ENCODE measurements at regions not wholly inside any gene's neighbourhood (a gene's known extent, or its start where the extent isn't known, plus 50 kb on each side); places are given as distances from the start of the nearest gene placed in this dataset.

- no peak for DNase-seq
Measured at GRCh38 chr3:65109966-65110500, 422.2 kb upstream of the ADAMTS9 start.

- DNase-seq: no peak
Measured at GRCh38 chr3:65107174-65107573, 419.4 kb upstream of the ADAMTS9 start.

GRCh38 chr3:65101450-65101849, 413.6 kb upstream of the ADAMTS9 start:
- no peak for DNase-seq

DNA sequence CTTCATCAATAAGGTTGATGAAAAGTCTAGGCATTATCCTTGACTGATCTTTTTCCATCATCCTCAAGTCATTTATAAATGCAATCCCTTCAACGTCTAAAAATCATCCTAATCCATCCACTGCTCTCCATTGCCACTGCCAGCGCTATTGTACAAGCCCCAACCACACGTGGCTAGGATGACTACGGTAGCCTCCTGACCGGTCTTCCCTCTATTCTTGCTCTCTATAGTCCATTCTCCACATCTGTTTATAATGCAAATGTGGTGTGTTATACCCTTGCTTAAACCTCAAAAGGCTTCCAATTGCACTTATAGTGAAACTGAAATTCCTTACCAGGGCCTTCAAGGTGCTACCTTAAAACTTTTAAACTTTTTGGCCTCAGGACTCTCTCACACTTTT, 410.6 kb upstream of the ADAMTS9 start:
- no peak for DNase-seq

- DNase-seq: no peak
Measured at GRCh38 chr3:65096110-65096745, 408.4 kb upstream of the ADAMTS9 start.

GRCh38 chr3:65094723-65095122, 406.9 kb upstream of the ADAMTS9 start:
- no peak for DNase-seq

DNA sequence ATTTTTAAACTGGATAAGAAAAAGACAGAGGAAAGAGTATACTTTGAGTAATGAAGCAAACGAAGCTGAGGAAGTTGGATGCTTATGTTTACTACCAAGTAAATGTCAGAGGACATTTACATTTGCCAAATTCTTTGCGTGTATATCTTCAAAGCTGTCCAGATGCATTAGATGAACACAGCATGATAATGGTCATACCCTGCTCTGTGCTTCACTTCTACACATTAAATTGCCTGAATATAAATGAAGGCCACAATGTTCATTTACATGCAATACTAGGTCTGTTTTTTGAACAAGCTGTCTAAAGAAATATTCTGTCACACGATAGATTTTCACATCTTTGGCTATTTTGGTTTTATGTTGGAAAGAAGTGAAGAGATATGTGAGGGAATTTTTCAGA, 405.8 kb upstream of the ADAMTS9 start:
- DNase-seq: no peak

DNA sequence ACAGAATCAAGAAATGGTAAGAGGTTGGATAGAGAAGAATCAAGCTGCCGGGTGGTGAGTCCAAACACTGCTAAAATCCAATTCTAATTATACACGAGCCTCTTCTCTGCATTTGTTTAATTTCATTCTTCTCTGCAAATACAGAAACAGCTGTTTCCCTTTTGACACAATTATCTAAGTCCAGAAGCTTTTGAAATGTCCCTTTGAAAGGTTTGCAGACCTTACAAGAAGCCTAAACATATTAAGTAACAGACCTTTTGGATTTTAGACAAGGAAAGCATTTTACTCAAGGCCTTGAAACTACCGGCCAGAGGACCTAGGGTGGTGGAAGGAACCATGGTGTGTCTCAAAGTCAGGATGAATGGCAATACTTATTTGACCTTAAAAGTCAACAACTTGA, 403.8 kb upstream of the ADAMTS9 start:
- no peak for DNase-seq

GRCh38 chr3:65083240-65083639, 395.4 kb upstream of the ADAMTS9 start:
- DNase-seq: no peak

DNA sequence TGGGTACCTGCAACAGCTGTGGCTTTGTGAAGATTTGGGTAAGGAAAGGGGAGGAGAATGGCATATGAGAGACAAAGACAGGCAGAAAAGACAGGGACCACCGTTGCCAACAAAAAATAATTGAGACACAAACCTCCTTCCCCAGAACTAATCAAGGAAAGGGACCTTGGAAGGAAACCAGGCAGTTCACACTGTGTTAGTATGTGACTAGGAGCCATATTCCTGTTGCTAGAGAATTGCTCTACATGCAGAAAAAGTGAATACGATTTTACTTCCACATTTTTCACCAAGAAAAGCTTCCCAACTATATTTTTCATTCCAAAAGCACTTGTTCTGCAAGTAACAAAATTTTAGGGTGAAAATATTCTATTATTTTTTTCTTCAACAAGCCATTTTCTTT, 393.7 kb upstream of the ADAMTS9 start:
- no peak for DNase-seq

DNA sequence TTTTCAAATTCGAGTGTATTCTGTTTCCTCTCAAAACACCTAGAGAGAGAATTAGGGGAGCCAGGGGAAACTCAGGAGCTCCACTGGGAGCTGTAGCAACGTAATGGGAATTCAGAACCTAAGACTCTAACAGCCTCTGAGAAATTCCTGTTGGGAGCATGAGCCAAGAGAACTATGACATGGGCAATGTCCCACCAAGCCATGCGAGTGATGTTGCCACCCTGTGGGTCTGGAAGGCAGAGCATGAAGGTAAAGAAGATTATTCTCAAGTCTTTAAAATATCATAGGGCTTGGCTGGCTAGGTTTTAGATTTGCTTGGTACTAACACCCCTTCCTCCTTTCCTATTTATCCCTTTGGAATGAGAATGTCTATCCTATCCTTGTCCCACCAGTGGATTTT, 392.6 kb upstream of the ADAMTS9 start:
- DNase-seq: no peak

GRCh38 chr3:65079560-65079959, 391.8 kb upstream of the ADAMTS9 start:
- no peak for DNase-seq

DNA sequence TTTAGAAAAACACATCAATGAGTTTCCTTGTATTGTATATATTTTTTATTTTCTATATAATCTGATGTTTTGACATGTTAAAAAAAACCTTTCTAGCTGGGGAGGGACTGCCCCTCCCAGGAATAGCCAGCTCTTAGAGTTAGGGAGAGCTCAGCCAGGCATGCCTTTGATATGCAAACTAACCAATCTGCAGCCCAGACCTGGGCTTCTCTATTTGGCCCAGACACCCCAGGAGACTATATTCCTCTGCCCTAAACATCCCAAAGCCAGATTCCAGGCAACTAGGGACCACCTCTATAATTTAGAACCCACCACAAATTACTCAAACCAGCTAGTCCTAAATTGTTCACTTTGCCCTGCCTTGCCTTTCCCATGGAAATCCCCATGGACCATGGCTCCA, 390.9 kb upstream of the ADAMTS9 start:
- no peak for DNase-seq

- no peak for DNase-seq
Measured at GRCh38 chr3:65077124-65077523, 389.3 kb upstream of the ADAMTS9 start.

- DNase-seq: no peak
Measured at GRCh38 chr3:65070968-65071367, 383.2 kb upstream of the ADAMTS9 start.

DNA sequence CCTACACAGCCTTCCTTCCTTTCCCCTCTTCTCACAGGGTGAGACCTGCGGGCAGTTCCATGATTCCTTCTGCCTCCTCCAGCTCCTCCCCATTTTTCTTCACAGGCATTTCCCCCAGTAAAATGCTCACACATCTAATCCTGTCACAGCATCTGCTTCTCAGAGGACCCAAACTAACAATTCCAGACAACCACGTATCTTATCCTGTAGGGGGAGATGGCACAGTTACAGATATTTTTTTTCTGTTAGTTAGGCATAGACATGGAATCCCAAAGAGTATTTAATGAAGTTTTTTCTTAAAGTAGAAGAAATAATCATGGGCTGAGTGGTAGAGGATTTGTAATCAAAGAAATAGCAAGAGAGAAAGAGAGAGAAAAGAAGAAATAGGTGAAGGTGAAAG, 373.1 kb upstream of the ADAMTS9 start:
- DNase-seq: no peak

- DNase-seq: no peak
Measured at GRCh38 chr3:65052101-65052500, 364.3 kb upstream of the ADAMTS9 start.

DNA sequence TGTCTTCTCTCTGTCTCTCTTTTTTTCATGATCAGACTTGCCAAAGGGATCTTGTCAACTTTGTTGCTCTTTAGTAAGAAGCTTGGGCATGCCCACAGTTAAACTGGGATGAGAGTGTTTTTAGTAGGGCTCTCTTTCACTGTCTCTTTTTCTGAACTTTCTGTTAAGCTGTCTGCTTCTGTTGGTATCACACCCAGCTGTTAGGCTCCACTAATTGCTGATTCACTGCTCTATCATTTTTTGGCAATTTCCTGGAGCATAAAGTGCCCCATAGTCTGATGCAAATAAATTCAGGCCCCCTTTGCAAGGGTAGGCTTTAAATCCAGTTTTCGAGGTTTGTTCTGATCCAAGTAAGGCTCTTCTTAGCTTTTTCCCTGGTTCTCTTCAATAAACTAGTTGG, 360.4 kb upstream of the ADAMTS9 start:
- DNase-seq: no peak

DNA sequence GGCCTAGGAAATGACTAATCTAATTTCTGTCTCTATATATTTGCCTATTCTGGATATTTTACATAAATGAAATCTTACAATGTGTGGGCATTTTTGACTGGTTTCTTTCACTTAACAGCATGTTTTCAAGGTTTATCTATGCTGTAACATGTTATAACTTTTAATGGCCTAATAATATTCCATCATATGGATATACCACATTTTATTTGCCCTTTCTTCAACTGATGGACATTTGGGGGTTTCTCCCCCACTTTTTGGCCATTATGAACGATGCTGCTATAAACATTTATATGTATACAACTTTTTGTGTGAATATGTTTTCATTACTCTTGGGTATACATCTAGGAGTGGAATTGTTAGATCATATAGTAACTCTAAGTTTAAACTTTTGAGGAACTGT, 357.3 kb upstream of the ADAMTS9 start:
- no peak for DNase-seq

- DNase-seq: no peak
Measured at GRCh38 chr3:65044401-65044800, 356.6 kb upstream of the ADAMTS9 start.

- DNase-seq: no peak
Measured at GRCh38 chr3:65042675-65043074, 354.9 kb upstream of the ADAMTS9 start.

GRCh38 chr3:65039754-65040210, 352.0 kb upstream of the ADAMTS9 start:
- no peak for DNase-seq

DNA sequence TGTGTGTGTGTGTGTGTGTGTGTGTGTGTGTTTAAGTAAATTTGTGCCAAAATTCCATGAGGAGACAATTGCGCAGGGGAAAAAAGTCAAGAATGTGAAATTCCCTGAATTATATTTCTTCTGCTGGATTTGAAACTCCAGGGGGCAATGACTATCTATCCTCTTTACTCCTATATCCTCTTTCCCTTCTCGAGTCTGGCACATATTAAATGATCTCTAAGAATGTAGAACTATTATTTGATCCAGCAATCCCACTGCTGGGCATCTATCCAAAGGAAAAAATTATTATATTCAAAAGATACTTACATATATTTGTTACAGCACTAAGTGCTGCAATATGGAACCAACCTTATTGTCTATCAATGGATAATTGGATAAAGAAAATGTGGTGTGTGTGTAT, 350.1 kb upstream of the ADAMTS9 start:
- DNase-seq: no peak

DNA sequence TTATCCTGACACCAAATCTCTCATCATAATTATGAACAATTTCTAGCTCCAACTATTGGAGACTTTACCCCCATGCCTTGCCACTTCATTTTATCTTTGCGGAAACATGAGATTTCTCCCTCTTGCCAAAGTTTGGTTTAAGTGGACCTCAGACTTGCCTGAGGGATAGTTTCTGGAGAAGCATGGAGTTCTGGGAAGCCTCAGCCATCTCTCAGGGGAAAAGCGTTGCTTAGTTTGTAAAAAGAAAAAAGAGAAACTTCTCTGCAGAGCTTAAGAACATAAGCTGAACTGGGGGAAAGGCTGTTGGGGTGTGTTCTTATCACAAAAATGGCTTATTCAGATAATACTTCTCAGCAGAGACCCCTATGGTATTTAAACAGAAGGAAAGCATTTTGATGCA, 347.4 kb upstream of the ADAMTS9 start:
- no peak for DNase-seq

DNA sequence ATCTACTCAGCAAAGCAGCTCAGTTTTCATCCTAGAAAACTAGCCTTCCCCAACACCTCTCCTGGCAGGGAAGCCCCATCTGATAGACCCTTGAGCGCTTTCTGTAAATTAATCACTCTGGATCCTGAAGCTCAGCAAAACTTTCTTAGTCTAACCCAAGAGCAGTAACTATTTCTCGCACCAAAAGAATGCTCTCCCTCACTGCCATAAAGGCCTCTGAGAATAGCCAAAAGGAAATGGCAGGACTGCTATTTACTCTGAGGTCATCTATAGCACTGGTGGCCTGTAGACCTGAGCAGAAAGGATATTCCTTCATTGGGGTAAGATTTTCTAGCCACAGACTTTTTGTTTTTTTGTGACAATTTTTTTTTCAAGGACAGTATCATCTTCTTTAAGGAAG, 345.8 kb upstream of the ADAMTS9 start:
- no peak for DNase-seq

Measured in DMS79 (cell line).